Chondrocyte (in vitro differentiated cells): ENCODE measurements at regions not wholly inside any gene's neighbourhood (a gene's known extent, or its start where the extent isn't known, plus 50 kb on each side); places are given as distances from the start of the nearest gene placed in this dataset.

Experiments
- DNase-seq: peaks from one replicate; pipeline ENCODE4 v3.0.0; 2021; ENCODE audit warnings: mixed read lengths, low spot score
- H3K27ac Mint-ChIP-seq: one replicate; pipeline ENCODE4 v1.8.0; 2021; ENCODE audit warnings: mild to moderate bottlenecking, moderate library complexity, mixed read lengths; ENCODE audit not compliant: unreplicated experiment
- H3K27me3 Mint-ChIP-seq: 2 replicates; pipeline ENCODE4 v1.8.0; 2021; ENCODE audit warnings: low read depth, mixed read lengths
- H3K36me3 Mint-ChIP-seq: 2 replicates; pipeline ENCODE4 v1.8.0; 2021; ENCODE audit warnings: low read depth, mixed read lengths
- H3K4me1 Mint-ChIP-seq: 2 replicates; pipeline ENCODE4 v1.8.0; 2021; ENCODE audit warnings: low read depth, mild to moderate bottlenecking, mixed read lengths
- H3K4me3 Mint-ChIP-seq: one replicate; pipeline ENCODE4 v1.8.0; 2021; ENCODE audit warnings: mild to moderate bottlenecking, moderate library complexity, mixed read lengths; ENCODE audit not compliant: unreplicated experiment
- H3K9me3 Mint-ChIP-seq: 2 replicates; pipeline ENCODE4 v1.8.0; 2021; ENCODE audit warnings: low read depth, mixed read lengths
- TF ChIP-seq, protein P1 (sequence below): fragments of 200-600 bp; sonication (generic); IDR thresholded peaks from 2 replicates; pipeline ENCODE4 v1.5.0; 2021; ENCODE audit warnings: antibody characterized with exemption, mild to moderate bottlenecking, moderate library complexity

DNA sequence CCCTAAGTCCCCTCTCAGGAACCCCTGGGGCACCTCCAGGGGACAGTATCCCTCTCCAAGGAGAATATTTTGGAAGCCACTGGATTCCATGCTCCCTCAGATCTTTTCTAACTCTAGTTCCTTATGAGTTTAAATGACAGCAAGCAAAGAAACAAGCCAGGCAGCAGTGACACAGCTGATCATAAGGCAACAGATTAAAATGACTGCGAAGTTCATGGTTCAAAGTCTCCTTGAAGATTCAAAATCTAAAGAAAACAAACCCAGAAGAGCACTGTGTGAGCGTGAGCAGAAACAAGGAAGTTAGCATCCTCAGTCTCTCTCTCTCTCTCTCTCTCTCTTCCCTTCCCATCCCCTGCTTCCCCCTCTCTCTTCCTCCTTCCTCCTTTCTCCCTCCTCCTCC is 316.7 kb upstream of the SLC30A5 start:
- DNase-seq, result no peak
- TF ChIP-seq, protein P1, sequence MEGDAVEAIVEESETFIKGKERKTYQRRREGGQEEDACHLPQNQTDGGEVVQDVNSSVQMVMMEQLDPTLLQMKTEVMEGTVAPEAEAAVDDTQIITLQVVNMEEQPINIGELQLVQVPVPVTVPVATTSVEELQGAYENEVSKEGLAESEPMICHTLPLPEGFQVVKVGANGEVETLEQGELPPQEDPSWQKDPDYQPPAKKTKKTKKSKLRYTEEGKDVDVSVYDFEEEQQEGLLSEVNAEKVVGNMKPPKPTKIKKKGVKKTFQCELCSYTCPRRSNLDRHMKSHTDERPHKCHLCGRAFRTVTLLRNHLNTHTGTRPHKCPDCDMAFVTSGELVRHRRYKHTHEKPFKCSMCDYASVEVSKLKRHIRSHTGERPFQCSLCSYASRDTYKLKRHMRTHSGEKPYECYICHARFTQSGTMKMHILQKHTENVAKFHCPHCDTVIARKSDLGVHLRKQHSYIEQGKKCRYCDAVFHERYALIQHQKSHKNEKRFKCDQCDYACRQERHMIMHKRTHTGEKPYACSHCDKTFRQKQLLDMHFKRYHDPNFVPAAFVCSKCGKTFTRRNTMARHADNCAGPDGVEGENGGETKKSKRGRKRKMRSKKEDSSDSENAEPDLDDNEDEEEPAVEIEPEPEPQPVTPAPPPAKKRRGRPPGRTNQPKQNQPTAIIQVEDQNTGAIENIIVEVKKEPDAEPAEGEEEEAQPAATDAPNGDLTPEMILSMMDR, result no peak
- Mint-ChIP-seq H3K27me3 (no peaks in the 10 kb centered on the region), H3K4me3 (no peak overlapping the region), H3K9me3 (peaks cover 3% of the 10 kb centered on the region), H3K36me3 (no peaks in the 10 kb centered on the region), H3K27ac (no peak overlapping the region), H3K4me1 (no peaks in the 10 kb centered on the region)

- Mint-ChIP-seq H3K9me3 (peaks cover 6% of the 10 kb centered on the region), H3K4me1 (no peaks in the 10 kb centered on the region), H3K27me3 (no peaks in the 10 kb centered on the region), H3K36me3 (peaks cover 2% of the 10 kb centered on the region), H3K4me3 (no peak overlapping the region), H3K27ac (no peak overlapping the region)
- TF ChIP-seq, protein P1, result no peak
- DNase-seq, result no peak
These were observed 315.3 kb upstream of the SLC30A5 start for GRCh38 chr5:68778484-68778883.

DNA sequence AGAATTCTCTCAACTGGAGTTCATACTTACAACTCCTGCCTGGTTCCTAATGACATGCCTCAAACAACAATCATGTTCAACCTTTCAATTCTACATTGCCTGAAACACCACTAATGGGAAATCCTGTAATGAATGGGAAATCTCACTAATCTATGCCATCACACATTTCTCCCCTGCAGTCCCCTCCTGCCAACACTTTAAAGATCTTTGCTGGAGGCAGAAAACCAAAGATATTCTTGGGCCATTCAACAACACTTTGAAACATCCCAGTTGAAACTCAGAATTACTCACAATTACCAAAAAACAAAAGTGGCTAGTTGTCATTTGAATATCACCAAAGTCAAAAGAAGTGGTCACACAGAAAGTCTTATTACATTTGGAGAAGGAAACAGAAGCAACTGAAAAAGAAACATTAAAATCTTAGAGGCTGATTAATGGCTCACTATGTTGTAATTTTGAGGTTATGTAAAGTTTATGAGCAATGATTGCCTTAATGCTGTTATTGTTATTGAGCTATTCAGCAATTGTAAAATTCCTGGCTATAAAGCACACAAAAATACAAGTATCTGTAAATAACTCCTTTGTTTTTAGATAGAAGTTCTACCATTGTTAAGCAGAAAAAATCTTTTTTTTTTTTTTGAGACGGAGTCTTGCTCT is 313.4 kb upstream of the SLC30A5 start:
- TF ChIP-seq, protein P1, result no peak
- peaks cover 13% of the 10 kb centered on the region for H3K9me3 Mint-ChIP-seq
- no peak for DNase-seq

GRCh38 chr5:68793074-68793473 is 300.7 kb upstream of the SLC30A5 start:
- peaks cover 8% of the 10 kb centered on the region for H3K9me3 Mint-ChIP-seq

More for the DNA sequence above, 313.4 kb upstream of the SLC30A5 start:
- Mint-ChIP-seq H3K4me1 (no peaks in the 10 kb centered on the region), H3K27me3 (no peaks in the 10 kb centered on the region), H3K4me3 (no peak overlapping the region), H3K27ac (no peak overlapping the region), H3K36me3 (peaks cover 4% of the 10 kb centered on the region)

GRCh38 chr5:68793993-68794392 is 299.8 kb upstream of the SLC30A5 start:
- DNase-seq, result no peak
- Mint-ChIP-seq H3K27me3 (peaks cover 2% of the 10 kb centered on the region), H3K36me3 (no peaks in the 10 kb centered on the region), H3K4me1 (peaks cover 7% of the 10 kb centered on the region), H3K9me3 (peaks cover 8% of the 10 kb centered on the region), H3K27ac (no peak overlapping the region), H3K4me3 (no peak overlapping the region)
- TF ChIP-seq, protein P1, result no peak

More at GRCh38 chr5:68793074-68793473, 300.7 kb upstream of the SLC30A5 start:
- no peak overlapping the region for H3K27ac Mint-ChIP-seq
- no peak for DNase-seq
- TF ChIP-seq, protein P1, result no peak
- no peaks in the 10 kb centered on the region for H3K36me3 Mint-ChIP-seq
- peaks cover 2% of the 10 kb centered on the region for H3K27me3 Mint-ChIP-seq
- peaks cover 7% of the 10 kb centered on the region for H3K4me1 Mint-ChIP-seq
- no peak overlapping the region for H3K4me3 Mint-ChIP-seq
